CD4-positive, alpha-beta T cell (primary cell): ENCODE measurements at regions not wholly inside any gene's neighbourhood (a gene's known extent, or its start where the extent isn't known, plus 50 kb on each side); places are given as distances from the start of the nearest gene placed in this dataset.

ENCODE experiments used
- ATAC-seq: fragments of 200-7000 bp; cut with Tn5 transposase; one replicate; pipeline ENCODE4 v1.10.0; 2022; ENCODE audit warnings: mild to moderate bottlenecking; ENCODE audit not compliant: poor library complexity
- CTCF ChIA-PET: fragments of 350-600 bp; sonication (Branson Sonifier 250); formaldehyde crosslinking; loops from one replicate; lab custom pipeline; 2021; ENCODE audit warnings: antibody characterized with exemption, inconsistent platforms; lab: Charles Lee
- POLR2A ChIA-PET: fragments of 350-600 bp; sonication (Branson Sonifier 250); formaldehyde crosslinking; loops from one replicate; lab custom pipeline; 2021; ENCODE audit warnings: antibody characterized with exemption, inconsistent platforms; lab: Charles Lee
- DNase-seq, 14 experiments: peaks; one replicate each; pipeline ENCODE4 v3.0.0-alpha.2; 2013 to 2020; ENCODE audit warnings: mixed read lengths in 2 of 14
- H3K27ac ChIP-seq, 2 donors: one replicate each; pipeline versions ENCODE4 v1.5.1 to v1.7.0; 2013; ENCODE audit warnings: low read length in 2 of 2, low read depth in 1 of 2, mild to moderate bottlenecking in 1 of 2
- H3K27me3 ChIP-seq, 2 experiments: 1 replicate in 1 of 2; 2 replicates in 1 of 2; pipeline versions ENCODE4 v1.6.1 to v1.7.0; 2013; ENCODE audit warnings: low read length in 2 of 2, control low read depth in 1 of 2, mild to moderate bottlenecking in 1 of 2, moderate library complexity in 1 of 2; ENCODE audit not compliant: insufficient read depth in 2 of 2, control insufficient read depth in 1 of 2
- H3K36me3 ChIP-seq: one replicate; pipeline ENCODE4 v1.6.1; 2013; ENCODE audit warnings: low read length, control low read depth; ENCODE audit not compliant: insufficient read depth
- H3K4me1 ChIP-seq: one replicate; pipeline ENCODE4 v1.6.1; 2013; ENCODE audit warnings: low read length, control low read depth; ENCODE audit not compliant: insufficient read depth
- H3K4me3 ChIP-seq: one replicate; pipeline ENCODE4 v1.5.1; 2013; ENCODE audit warnings: mild to moderate bottlenecking, low read length, moderate library complexity
- H3K9me3 ChIP-seq, 2 experiments: 1 replicate in 1 of 2; 2 replicates in 1 of 2; pipeline versions ENCODE4 v1.6.1 to v1.7.0; 2013; ENCODE audit warnings: low read length in 2 of 2, mild to moderate bottlenecking in 2 of 2, control low read depth in 1 of 2, moderate library complexity in 1 of 2; ENCODE audit not compliant: control insufficient read depth in 1 of 2, insufficient read depth in 1 of 2
- H3K27ac Mint-ChIP-seq: one replicate; pipeline ENCODE4 v1.8.0; 2020; ENCODE audit warnings: mixed read lengths
- H3K27me3 Mint-ChIP-seq: one replicate; pipeline ENCODE4 v1.8.0; 2021; ENCODE audit warnings: mixed read lengths
- H3K36me3 Mint-ChIP-seq: one replicate; pipeline ENCODE4 v1.8.0; 2021; ENCODE audit warnings: low read depth, mixed read lengths
- H3K4me1 Mint-ChIP-seq: one replicate; pipeline ENCODE4 v1.8.0; 2021; ENCODE audit warnings: low read depth, mixed read lengths
- H3K4me3 Mint-ChIP-seq: one replicate; pipeline ENCODE4 v1.8.0; 2020; ENCODE audit warnings: mild to moderate bottlenecking, mixed read lengths
- H3K9me3 Mint-ChIP-seq: one replicate; pipeline ENCODE4 v1.8.0; 2020; ENCODE audit warnings: mixed read lengths
- CTCF ChIP-seq: fragments of 200-600 bp; IDR thresholded peaks from one replicate; pipeline ENCODE4 v1.8.0; 2022; ENCODE audit warnings: antibody characterized with exemption, mild to moderate bottlenecking
- intact Hi-C, 2 experiments: fragments of 100-400 bp; cut with DNase I in 1 of 2; cut with micrococcal nuclease in 1 of 2; formaldehyde crosslinking; loops; one replicate each; pipeline versions ENCODE4 v1.15.1 to v1.9.0; 2023 to 2025; cut with DNase I, micrococcal nuclease

GRCh38 chr13:86933676-86934075, 737.5 kb upstream of the SLITRK5 start:
- Mint-ChIP-seq H3K9me3 (no peaks in the 10 kb centered on the region), H3K4me1 (no peaks in the 10 kb centered on the region), H3K36me3 (no peaks in the 10 kb centered on the region), H3K4me3 (no peak overlapping the region), H3K27me3 (no peaks in the 10 kb centered on the region), H3K27ac (no peak overlapping the region)
- Histone ChIP-seq H3K4me1 (no peaks in the 10 kb centered on the region), H3K4me3 (no peak overlapping the region), H3K9me3 (no peaks in the 10 kb centered on the region), H3K36me3 (no peaks in the 10 kb centered on the region), H3K27ac (no peak overlapping the region), H3K27me3 (no peaks in the 10 kb centered on the region)
- ChIA-PET POLR2A (no interaction called here), CTCF (no interaction called here)
- intact Hi-C loops: no loop called here
- DNase-seq: no peak
- TF ChIP-seq CTCF: no peak
- ATAC-seq: no peak

- H3K27me3 Mint-ChIP-seq: no peaks in the 10 kb centered on the region
- H3K9me3 Mint-ChIP-seq: no peaks in the 10 kb centered on the region
- no peaks in the 10 kb centered on the region for H3K4me1 ChIP-seq
- no peaks in the 10 kb centered on the region for H3K4me1 Mint-ChIP-seq
- no peak overlapping the region for H3K27ac ChIP-seq
- H3K27me3 ChIP-seq: no peaks in the 10 kb centered on the region
- H3K9me3 ChIP-seq: no peaks in the 10 kb centered on the region
- POLR2A ChIA-PET: no interaction called here
- H3K4me3 Mint-ChIP-seq: no peak overlapping the region
- no peaks in the 10 kb centered on the region for H3K36me3 Mint-ChIP-seq
- DNase-seq: no peak
- no peaks in the 10 kb centered on the region for H3K36me3 ChIP-seq
- CTCF ChIA-PET: no interaction called here
- no peak overlapping the region for H3K4me3 ChIP-seq
- no peak for TF ChIP-seq CTCF
- no peak for ATAC-seq
- no peak overlapping the region for H3K27ac Mint-ChIP-seq
- intact Hi-C loops: no loop called here
Observed at GRCh38 chr13:86937316-86937715, 733.9 kb upstream of the SLITRK5 start.

DNA sequence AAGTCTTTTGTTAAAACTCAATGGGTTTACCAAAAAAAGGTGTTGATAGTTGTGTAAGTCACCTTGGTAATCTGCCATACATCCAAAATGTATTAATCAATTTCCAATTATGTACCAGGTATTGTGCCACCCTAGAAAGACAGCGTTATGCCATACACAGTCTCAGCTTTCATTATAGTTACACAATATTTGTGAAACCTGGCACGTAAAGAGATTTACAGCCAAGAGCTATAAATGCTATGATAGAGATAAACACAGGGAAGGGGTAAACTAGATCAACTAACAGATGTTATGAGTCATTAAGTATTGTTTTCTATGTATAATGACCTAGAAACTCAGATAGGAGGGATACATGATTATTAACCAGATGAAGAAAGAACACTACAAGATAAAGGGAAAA, 725.6 kb upstream of the SLITRK5 start:
- Mint-ChIP-seq H3K9me3 (peaks cover 3% of the 10 kb centered on the region), H3K4me3 (no peak overlapping the region), H3K36me3 (no peaks in the 10 kb centered on the region), H3K27me3 (no peaks in the 10 kb centered on the region), H3K4me1 (no peaks in the 10 kb centered on the region), H3K27ac (no peak overlapping the region)
- no peaks in the 10 kb centered on the region for H3K4me1 ChIP-seq
- H3K9me3 ChIP-seq: peaks cover 0 to 7% of the 10 kb centered on the region in 2 experiments
- DNase-seq (no peak), ATAC-seq (no peak)
- H3K27ac ChIP-seq: no peak overlapping the region
- intact Hi-C loops: no loop called here
- H3K27me3 ChIP-seq: no peaks in the 10 kb centered on the region
- ChIA-PET POLR2A (no interaction called here), CTCF (no interaction called here)
- no peaks in the 10 kb centered on the region for H3K36me3 ChIP-seq
- no peak for TF ChIP-seq CTCF
- H3K4me3 ChIP-seq: no peak overlapping the region
